ENCODE measurements at regions not wholly inside any gene's neighbourhood (a gene's known extent, or its start where the extent isn't known, plus 50 kb on each side); places are given as distances from the start of the nearest gene placed in this dataset.

DNA sequence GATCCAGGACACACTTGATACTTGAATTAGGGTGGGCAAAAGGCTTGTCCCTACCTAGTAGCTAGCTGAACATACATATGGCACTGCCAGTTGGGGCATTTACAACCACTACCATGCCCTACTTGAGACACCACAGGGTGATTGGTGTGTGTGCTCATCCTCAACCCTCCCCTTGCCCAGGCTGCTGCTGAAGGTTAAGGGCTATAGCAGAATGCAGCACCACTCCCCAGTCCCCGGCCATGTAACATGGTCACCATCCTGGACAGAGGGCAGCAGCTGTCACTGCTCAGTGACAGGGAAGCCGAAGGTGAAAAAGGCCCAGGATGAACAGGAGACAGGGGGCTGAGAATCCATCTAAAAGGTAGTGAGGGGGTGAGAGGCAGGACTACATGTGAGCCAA, 273.9 kb upstream of the SGCD start:
- Histone ChIP-seq H4K8ac (ENCODE audit: extremely low read depth, insufficient read depth, low read length) (no peak overlapping the region), H3K27ac (ENCODE audit: low read depth, low read length) (no peak overlapping the region), H3K56ac (replicated peaks; ENCODE audit: insufficient read length, low read depth, low read length) (no peak overlapping the region), H2AK5ac (ENCODE audit: low read depth, low read length) (no peak overlapping the region), H3K79me1 (ENCODE audit: low read depth, low read length) (no peaks in the 10 kb centered on the region), H2BK120ac (replicated peaks; ENCODE audit: low read depth, low read length) (no peak overlapping the region), H3K4ac (replicated peaks; ENCODE audit: insufficient read length, low read depth, low read length) (no peak overlapping the region), H3K27me3 (replicated peaks in 1 of 4; ENCODE audit: control insufficient read depth in 3 of 4, extremely low read depth in 1 of 4, insufficient read depth in 3 of 4, low read length in 3 of 4) (no peaks in the 10 kb centered on the region), H4K20me1 (replicated peaks in 1 of 2; ENCODE audit: control insufficient read depth in 1 of 2, insufficient read depth in 2 of 2, low read length in 2 of 2) (no peaks in the 10 kb centered on the region), H3K23ac (ENCODE audit: insufficient read length) (no peak overlapping the region), H2BK20ac (ENCODE audit: low read length) (no peak overlapping the region), H3K4me3 (ENCODE audit: extremely low read depth in 1 of 4, insufficient read depth in 2 of 4, low read depth in 3 of 4, low read length in 4 of 4) (no peak overlapping the region), H3K14ac (ENCODE audit: insufficient read length) (no peak overlapping the region), H4K91ac (replicated peaks; ENCODE audit: insufficient read length, low read length) (no peak overlapping the region), H2BK5ac (ENCODE audit: low read depth, low read length) (no peak overlapping the region), H3K23me2 (ENCODE audit: low read depth, low read length) (no peaks in the 10 kb centered on the region), H3K79me2 (ENCODE audit: control insufficient read depth in 1 of 2, insufficient read depth in 2 of 2, low read length in 2 of 2) (no peaks in the 10 kb centered on the region), H2BK15ac (ENCODE audit: low read length) (no peak overlapping the region), H3K4me2 (ENCODE audit: insufficient read depth in 1 of 2, low read depth in 2 of 2, low read length in 2 of 2) (no peak overlapping the region), H3K9me3 (ENCODE audit: insufficient read depth in 2 of 2, low read depth in 1 of 2, low read length in 1 of 2) (no peaks in the 10 kb centered on the region), H2AFZ (ENCODE audit: low read length) (no peak overlapping the region), H4K5ac (ENCODE audit: insufficient read length, low read depth, low read length) (no peak overlapping the region), H3K9ac (replicated peaks in 1 of 4; ENCODE audit: extremely low read depth in 1 of 4, low read depth in 3 of 4, low read length in 3 of 4) (no peak overlapping the region), H3K4me1 (replicated peaks in 1 of 4; ENCODE audit: control insufficient read depth in 3 of 4, insufficient read depth in 4 of 4, low read length in 3 of 4) (no peaks in the 10 kb centered on the region), H3K36me3 (ENCODE audit: control insufficient read depth in 2 of 4, insufficient read depth in 4 of 4, low read length in 3 of 4) (no peaks in the 10 kb centered on the region), H3K18ac (ENCODE audit: extremely low read depth, low read length) (no peak overlapping the region), H2BK12ac (ENCODE audit: low read depth, low read length) (no peak overlapping the region)
- CTCF ChIA-PET (ENCODE audit: partially characterized antibody) = interaction anchor here (0.7 to 2.8 kb wide), 3 partner anchors 28 to 344 kb away, joined by 3 to 11 read pairs (median 5); no protein-coding TSS in a partner anchor
- POLR2A ChIA-PET (ENCODE audit: partially characterized antibody) = no interaction called here
- DNase-seq (ENCODE audit: low read depth in 1 of 2, low spot score in 2 of 2) (no peak), FAIRE-seq (no peak)
- 92% methylated on average over 2 of the region's 2 CpGs; no CpG with 5 or more reads in 1 of the 2 experiments for WGBS, 2 experiments (ENCODE audit: extremely low coverage in 1 of 2, insufficient coverage in 1 of 2, insufficient read length in 1 of 2, insufficient replicate concordance in 2 of 2, low coverage in 1 of 2, low lambda C conversion rate in 2 of 2, missing lambda C conversion rate in 1 of 2)
- TF ChIP-seq RAD21 (IDR thresholded peaks at IDR 0.05 in 1 of 2, conservative IDR thresholded peaks at IDR 0.05 in 1 of 2; ENCODE audit: low read depth in 2 of 2, low read length in 2 of 2) = no peak
- TF ChIP-seq HDAC6 (IDR thresholded peaks at IDR 0.05; ENCODE audit: low read depth, low read length) = no peak
- no peak for TF ChIP-seq TEAD4 (IDR thresholded peaks at IDR 0.05; ENCODE audit: low read depth, low read length)
- no peak for TF ChIP-seq POLR2A (IDR thresholded peaks at IDR 0.05; ENCODE audit: control extremely low read depth in 1 of 2, low read depth in 2 of 2, low read length in 2 of 2)
- no peak for TF ChIP-seq JUN (IDR thresholded peaks at IDR 0.05; ENCODE audit: low read depth, low read length)
- TF ChIP-seq TAF1 (IDR thresholded peaks at IDR 0.05; ENCODE audit: low read depth, low read length) = no peak
- no peak for TF ChIP-seq GTF2F1 (IDR thresholded peaks at IDR 0.05; ENCODE audit: borderline replicate concordance, low read depth, low read length)
- no peak for TF ChIP-seq NANOG (IDR thresholded peaks at IDR 0.05; ENCODE audit: insufficient read depth, low read depth, low read length, poor library complexity, severe bottlenecking)
- TF ChIP-seq YY1 (IDR thresholded peaks at IDR 0.05; ENCODE audit: low read depth, low read length) = no peak
- TF ChIP-seq BCL11A (IDR thresholded peaks at IDR 0.05; ENCODE audit: low read depth in 2 of 2, low read length in 2 of 2) = no peak
- TF ChIP-seq EP300 (IDR thresholded peaks at IDR 0.05; ENCODE audit: borderline replicate concordance in 1 of 2, low read depth in 2 of 2, low read length in 2 of 2) = no peak
- TF ChIP-seq KDM1A (IDR thresholded peaks at IDR 0.05; ENCODE audit: borderline replicate concordance, low read length) = no peak
- TF ChIP-seq SP2 (IDR thresholded peaks at IDR 0.05; ENCODE audit: low read length) = no peak
- TF ChIP-seq CTBP2 (IDR thresholded peaks at IDR 0.05; ENCODE audit: borderline replicate concordance, insufficient read depth, insufficient read length, low read length) = no peak
- no peak for TF ChIP-seq CBX8 (IDR thresholded peaks at IDR 0.05; ENCODE audit: borderline replicate concordance, low read depth, low read length)

Data from H1 (cell line).